GM19351 (cell line): ENCODE measurements at regions not wholly inside any gene's neighbourhood (a gene's known extent, or its start where the extent isn't known, plus 50 kb on each side); places are given as distances from the start of the nearest gene placed in this dataset.

ENCODE experiments used
- ATAC-seq: cut with Tn5 transposase; IDR thresholded peaks from one replicate; pipeline ENCODE4 v1.9.1; 2021; ENCODE audit warnings: mild to moderate bottlenecking, moderate library complexity; ENCODE audit not compliant: unreplicated experiment

DNA sequence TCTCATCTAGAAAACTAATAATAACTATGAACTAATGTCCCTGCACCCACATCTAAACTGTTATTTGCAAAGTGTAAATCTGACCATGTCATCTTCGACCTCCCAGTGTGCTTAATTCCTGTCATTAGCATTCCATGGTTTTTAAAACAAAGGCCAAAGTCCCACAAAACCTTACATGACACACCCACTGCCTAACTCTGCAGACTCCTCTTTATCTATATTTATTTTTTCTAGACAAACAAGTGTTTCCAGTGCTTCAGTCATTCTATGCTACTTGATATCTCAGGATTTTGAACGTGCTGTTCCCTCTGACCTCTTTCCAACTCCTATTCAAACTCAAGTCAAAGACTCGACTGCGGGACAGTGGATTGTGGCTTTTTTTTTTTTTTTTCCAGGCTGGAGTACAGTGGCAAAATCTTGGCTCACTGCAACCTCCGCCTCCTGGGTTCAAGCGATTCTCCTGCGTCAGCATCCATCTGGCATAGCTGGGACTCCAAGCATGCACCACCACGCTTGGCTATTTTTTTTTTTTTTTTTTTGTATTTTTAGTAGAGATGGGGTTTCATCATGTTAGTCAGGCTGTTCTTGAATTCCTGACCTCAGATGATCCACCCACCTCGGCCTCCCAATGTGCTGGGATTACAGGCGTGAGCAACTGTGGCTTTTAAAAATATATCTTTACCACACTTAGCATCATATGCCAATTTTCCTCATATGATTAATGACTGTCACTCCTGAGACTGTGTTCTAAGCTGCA lies 1511.0 kb downstream of the ARAP2 start:
- no peak for ATAC-seq

DNA sequence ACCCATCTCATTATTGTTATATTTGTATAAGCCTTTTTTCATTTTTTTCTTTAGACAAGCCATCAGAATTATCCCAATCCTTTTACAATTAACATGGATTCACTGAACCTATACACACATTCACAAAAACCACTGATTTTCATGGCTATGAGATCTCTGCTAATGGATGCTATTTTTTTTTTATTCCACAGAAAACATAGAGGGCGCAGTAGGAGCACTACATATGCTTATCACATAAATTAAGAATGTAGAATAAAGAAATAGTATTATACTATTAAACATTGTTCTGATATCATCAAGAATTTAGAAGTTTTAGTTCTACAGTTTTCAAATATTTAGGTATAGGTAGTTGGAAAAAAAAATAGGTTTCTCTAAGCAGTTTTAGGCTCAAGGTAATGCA lies 1477.4 kb downstream of the ARAP2 start:
- no peak for ATAC-seq

DNA sequence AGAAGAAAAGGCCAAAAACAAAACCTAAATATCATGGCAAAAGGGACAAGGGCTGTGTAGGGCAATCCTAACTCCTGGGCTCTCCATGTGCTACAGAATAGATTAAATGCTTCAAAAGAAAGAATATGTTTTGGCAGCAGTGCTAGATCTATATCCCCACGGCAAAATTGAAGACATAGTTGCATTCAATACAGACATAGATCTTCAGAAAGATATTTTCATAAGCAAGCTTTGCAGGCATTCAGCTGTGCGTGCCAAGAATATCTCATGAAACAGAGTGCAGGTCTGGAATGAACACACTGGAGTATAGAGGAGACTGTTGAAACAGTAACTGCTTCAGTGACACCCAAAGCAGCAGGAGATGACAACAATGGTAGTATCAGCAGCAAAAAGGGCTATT lies 1476.9 kb downstream of the ARAP2 start:
- no peak for ATAC-seq

DNA sequence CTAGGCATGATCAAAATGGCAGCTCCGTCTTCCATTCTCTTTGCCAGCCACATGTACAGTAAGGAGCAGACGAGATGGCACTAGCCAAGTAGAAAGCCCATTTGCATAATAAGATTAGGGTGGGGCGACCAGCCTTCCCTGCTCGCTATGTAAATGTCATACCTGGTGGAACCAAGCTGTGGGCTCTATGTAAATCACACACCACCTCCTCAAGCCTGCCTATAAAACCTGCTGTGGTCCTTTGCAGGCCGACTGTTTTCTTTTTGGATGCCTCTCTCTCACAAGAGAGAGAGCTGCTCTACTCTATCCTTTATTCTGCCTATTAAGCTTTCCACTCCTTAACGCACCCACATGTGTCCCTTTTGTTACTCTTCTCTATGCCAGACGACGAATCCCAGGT lies 1472.7 kb downstream of the ARAP2 start:
- ATAC-seq, result no peak

GRCh38 chr4:34790131-34790530 lies 1454.2 kb downstream of the ARAP2 start:
- no peak for ATAC-seq

DNA sequence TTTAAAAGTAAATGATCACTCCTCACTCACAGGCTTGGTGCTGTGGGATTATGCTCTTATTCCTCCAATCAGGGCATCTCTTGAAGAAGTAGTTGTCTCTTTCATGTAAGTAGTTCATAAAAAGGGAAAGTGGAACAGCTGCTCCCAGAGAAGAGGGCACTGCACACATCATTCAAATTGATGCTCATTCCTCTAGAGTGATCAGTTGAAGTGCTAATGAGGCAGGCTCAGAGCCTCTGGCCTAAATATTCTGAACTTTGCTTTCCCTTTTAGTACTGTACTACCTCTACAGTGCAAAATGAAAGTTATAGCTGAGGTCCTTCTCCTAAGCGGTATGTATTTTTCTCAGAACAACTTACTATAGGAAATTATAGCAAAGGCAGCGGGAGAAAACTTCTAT lies 1453.1 kb downstream of the ARAP2 start:
- no peak for ATAC-seq

- no peak for ATAC-seq
Observed at GRCh38 chr4:34800953-34801352, 1443.4 kb downstream of the ARAP2 start.

GRCh38 chr4:34814266-34814665 lies 1430.0 kb downstream of the ARAP2 start:
- no peak for ATAC-seq

GRCh38 chr4:34824515-34824914 lies 1419.8 kb downstream of the ARAP2 start:
- no peak for ATAC-seq

DNA sequence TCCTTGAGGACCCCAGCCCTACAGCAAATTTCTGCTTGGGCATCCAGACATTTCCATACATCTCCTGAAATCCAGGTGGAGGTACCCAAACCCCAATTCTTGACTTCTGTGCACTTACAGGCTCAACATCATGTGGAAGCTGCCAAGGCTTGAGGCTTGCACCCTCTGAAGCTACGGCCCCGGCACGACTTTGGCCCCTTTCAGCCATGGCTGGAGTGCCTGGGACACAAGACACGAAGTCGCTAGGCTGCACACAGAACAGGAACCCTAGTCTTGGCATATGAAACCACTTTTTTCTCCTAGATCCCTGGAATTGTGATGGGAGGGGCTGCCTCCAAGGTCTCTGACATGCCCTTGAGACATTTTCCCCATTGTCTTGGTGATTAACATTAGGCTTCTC lies 1417.7 kb downstream of the ARAP2 start:
- ATAC-seq, result no peak

GRCh38 chr4:34845926-34846325 lies 1398.4 kb downstream of the ARAP2 start:
- ATAC-seq, result no peak

DNA sequence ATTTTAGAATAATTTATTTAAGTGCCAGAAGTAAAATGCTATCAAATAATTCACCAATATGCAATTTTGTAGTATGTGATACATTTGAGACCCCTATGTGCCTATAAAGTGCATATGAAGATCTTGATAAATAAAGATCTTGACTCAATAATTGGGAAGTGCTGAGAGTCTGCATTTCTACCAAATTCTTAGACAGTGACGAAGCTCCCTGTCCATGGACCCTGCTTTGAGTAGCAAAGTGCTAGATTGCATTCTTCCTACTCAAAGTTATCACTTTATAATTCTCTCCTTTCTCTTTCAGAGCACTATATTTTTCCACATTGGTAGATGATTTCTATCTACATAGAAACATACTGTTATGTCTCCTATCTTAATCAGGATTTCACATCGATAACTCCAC lies 1393.9 kb downstream of the ARAP2 start:
- ATAC-seq, result no peak

DNA sequence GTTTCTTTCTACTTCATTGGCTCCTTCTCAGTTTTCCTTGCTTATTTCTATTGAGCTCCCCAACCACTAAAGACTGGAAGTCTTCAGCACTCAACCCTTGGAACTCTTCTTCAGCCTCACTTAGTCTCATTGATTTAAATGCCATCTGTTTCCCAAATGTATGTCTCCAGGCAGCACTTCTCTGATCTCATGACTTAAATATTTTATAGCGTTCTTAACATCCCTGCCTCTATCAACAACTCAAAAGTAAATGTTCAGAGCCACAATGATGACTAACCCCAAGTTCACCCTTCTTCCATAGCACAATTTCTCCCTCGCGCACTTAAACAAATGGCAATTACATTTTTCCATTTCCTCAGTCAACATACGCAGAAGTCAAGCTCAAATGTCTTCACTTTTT lies 1393.3 kb downstream of the ARAP2 start:
- ATAC-seq, result no peak

DNA sequence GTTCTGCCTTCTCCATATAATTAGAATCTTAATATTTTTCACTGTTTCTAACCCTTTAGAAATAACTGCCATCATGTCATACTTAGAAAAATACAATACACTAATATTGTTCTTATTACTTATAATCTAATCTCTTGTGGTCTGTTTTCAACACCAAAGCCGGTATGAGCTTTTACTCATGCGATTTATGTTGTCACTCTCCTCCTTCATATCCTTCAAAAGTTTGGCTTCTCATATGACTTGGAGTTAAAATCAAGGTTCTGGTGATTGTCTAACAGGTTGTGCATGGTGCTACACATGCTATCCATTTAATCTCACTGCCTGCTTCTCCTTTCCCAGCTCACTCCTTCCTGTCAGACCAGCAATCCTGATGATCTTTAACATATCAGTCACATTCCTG lies 1392.9 kb downstream of the ARAP2 start:
- no peak for ATAC-seq

- ATAC-seq, result no peak
Observed at GRCh38 chr4:34854451-34854850, 1389.9 kb downstream of the ARAP2 start.

DNA sequence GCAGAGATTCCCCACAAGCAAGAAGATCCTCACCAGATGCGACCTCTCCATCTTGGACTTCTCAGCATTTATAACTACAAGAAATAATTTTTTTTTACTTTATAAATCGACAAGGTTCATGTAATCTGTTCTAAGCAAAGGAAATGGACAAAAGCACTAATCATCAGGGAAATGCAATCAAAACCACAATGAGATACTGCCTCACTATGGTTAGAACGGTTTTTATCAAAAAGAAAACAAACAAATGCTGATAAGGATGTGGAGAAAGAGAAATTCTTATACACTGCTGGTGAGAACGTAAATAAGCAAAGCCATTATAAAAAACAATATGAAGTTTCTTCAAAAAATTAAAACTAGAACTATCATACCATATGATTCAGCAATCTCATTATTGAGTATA lies 1382.6 kb downstream of the ARAP2 start:
- ATAC-seq, result no peak

DNA sequence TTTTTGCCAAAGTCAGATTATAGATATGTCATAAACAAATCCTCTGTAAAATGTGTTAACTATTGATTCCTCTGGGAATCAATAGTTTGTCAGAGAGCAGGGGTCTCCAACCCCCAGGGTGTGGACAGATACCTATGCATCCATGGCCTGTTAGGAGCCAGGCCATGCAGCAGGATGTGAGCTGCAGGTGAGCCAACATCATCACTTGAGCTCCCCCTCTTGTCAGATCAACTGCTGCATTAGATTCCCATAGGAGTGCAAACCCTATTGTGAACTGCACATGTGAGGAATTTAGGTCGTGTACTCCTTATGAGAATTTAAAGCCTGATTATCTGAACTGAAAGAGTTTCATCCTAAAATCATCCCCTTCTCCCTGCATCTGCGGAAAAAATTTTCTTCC lies 1365.4 kb downstream of the ARAP2 start:
- ATAC-seq, result no peak

DNA sequence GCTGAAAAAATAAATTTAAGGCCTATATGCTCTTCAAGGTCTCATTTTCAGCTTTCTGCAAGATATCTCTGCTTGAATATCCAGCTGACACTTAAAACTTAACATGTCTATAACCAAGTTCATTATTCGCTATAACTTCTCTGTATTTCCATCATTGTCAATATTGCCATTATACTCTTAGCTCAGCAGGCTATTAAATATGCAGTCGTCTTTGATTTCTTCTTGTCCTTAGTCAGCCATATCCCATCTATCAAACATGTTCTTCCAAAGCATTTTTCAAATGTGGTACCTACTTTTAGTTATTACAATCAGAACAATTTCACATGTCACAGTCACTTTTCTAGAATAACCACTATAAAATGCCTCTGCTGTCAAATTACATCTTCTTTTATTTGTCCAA lies 1364.1 kb downstream of the ARAP2 start:
- ATAC-seq, result no peak

DNA sequence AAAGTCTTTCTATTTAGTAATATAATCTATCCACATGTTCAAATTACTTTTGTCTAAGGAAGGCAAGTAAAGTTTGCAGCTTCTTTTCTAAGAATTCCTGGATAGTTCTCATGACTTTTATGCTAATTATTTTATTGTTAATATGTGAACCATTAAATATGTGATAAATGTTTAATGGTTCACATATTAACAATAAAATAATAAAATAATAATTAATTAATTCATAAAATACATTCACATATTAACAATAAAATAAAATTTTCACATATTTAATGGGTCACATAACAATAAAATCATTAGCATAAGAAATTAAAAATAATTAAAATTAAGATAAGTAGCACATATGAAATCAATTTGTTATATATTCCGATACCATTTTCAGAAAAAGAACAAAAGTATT lies 1352.4 kb downstream of the ARAP2 start:
- ATAC-seq, result no peak

DNA sequence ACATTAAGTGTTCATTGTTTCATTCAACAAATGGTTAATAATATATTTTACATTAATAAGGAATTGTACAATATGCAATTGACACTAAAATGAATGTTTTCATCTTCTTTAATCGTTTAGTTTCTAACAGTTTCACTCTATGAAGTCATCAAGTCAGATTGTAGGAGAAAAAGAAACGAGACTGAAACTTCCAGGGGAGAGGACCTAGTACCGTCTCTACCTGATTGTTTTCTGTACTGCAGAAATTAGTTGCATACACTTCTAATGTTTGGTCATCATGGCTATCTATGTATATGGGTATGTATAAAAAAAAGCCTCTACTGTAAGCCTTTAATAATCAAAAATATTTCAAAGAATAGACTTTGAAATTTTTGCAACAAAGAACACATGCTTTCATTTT lies 1350.9 kb downstream of the ARAP2 start:
- no peak for ATAC-seq

DNA sequence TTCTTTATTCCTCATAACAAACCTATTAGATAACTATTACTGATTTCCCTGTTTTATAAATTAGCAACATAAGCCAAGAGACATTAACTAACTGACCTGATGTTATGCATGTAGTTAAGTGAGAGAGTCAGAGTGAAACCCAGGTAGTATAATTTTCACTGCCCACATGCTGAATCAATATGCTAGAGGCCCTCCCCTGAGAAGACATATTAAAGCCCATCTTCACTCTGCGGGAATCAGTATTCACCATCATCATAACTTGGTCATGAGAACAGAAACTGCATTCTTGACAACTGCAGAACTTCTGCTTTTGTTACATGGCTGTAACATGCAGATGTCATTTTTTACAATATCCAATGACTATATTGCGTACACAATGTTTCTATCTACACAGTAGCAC lies 1324.3 kb downstream of the ARAP2 start:
- no peak for ATAC-seq

GRCh38 chr4:34921391-34921790 lies 1322.9 kb downstream of the ARAP2 start:
- ATAC-seq, result no peak

DNA sequence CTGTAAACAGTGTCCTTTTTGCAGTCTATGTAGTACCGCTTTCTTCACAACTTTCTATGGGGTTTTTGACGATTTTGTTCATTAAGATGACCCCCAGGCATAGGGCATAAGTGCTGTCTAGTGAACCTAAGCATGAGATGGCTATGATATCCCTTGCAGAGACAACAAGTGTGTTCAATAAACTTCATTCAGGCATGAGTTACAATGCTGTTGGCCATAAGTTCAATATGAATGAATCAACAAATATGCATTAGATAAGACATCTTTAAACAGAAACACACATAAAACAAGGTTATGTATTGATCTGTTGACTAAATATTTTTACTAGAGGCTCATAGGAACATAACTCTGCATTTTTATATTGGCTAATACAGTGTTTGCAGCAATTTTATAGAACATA lies 1322.0 kb downstream of the ARAP2 start:
- ATAC-seq, result no peak
